ENCODE measurements at regions not wholly inside any gene's neighbourhood (a gene's known extent, or its start where the extent isn't known, plus 50 kb on each side); places are given as distances from the start of the nearest gene placed in this dataset.

- TF ChIP-seq POLR2AphosphoS2 (IDR thresholded peaks at IDR 0.05; ENCODE audit: low read length) (no peak), MAX (CRISPR knock-in tag; IDR thresholded peaks at IDR 0.05) (no peak), POLR2AphosphoS5 (IDR thresholded peaks at IDR 0.05; ENCODE audit: control insufficient read depth, insufficient read depth, low read depth, low read length) (no peak), JUND (IDR thresholded peaks at IDR 0.05; ENCODE audit: borderline replicate concordance, low read depth, low read length) (no peak), JUND (tag; IDR thresholded peaks at IDR 0.05; ENCODE audit: borderline replicate concordance, low read depth, low read length) (no peak), CTCF (IDR thresholded peaks at IDR 0.05 in 2 of 3, conservative IDR thresholded peaks at IDR 0.05 in 1 of 3; ENCODE audit: insufficient read depth in 2 of 3, low read depth in 1 of 3, low read length in 3 of 3) (no peak), ZC3H4 (CRISPR knock-in tag; IDR thresholded peaks at IDR 0.05; ENCODE audit: borderline replicate concordance) (no peak)
Measured at GRCh38 chr6:11890849-11891248, 112.2 kb upstream of the ADTRP start.

Measured in K562 (cell line).